Tibial artery (tissue), 4 donors: ENCODE measurements at regions not wholly inside any gene's neighbourhood (a gene's known extent, or its start where the extent isn't known, plus 50 kb on each side); places are given as distances from the start of the nearest gene placed in this dataset.

Source experiments
- DNase-seq, 2 donors: peaks; one replicate each; pipeline ENCODE4 v3.0.0-alpha.2; 2019
- H3K27ac ChIP-seq, 2 donors: fragments of 200-600 bp; sonication (generic) in 1 of 2; 1 replicate in 1 of 2; 2 replicates in 1 of 2; pipeline ENCODE4 v1.5.1; 2018 to 2019; ENCODE audit warnings: mild to moderate bottlenecking in 1 of 2
- H3K27me3 ChIP-seq, 2 donors: fragments of 200-600 bp; sonication (generic) in 1 of 2; one replicate each; pipeline versions ENCODE4 v1.5.1 to v1.6.0; 2016 to 2019
- H3K36me3 ChIP-seq, 3 donors: fragments of 200-600 bp; sonication (generic) in 2 of 3; one replicate each; pipeline ENCODE4 v1.5.1; 2016 to 2019; ENCODE audit warnings: mild to moderate bottlenecking in 2 of 3
- H3K4me1 ChIP-seq, 4 donors: fragments of 200-600 bp; sonication (generic) in 2 of 4; 1 replicate in 3 of 4; 2 replicates in 1 of 4; pipeline ENCODE4 v1.5.1; 2016 to 2019
- H3K4me3 ChIP-seq, 2 donors: fragments of 200-600 bp; sonication (generic) in 1 of 2; 1 replicate in 1 of 2; 2 replicates in 1 of 2; pipeline ENCODE4 v1.5.1; 2018 to 2019; ENCODE audit warnings: mild to moderate bottlenecking in 2 of 2
- H3K9me3 ChIP-seq, 3 donors: fragments of 200-600 bp; sonication (generic) in 1 of 3; one replicate each; pipeline ENCODE4 v1.5.1; 2016 to 2019
- intact Hi-C: fragments of 100-400 bp; cut with DNase I; formaldehyde crosslinking; loops from one replicate; pipeline ENCODE4 v1.15.0; 2023; ENCODE audit warnings: low total_unique reads
- TF ChIP-seq, protein P1 (sequence below), 2 experiments: fragments of 200-600 bp in 1 of 2; fragments of 450-650 bp in 1 of 2; IDR thresholded peaks; one replicate each; pipeline ENCODE4 v1.5.1; 2017 to 2019; ENCODE audit warnings: antibody characterized with exemption in 2 of 2, mild to moderate bottlenecking in 1 of 2, moderate library complexity in 1 of 2

DNA sequence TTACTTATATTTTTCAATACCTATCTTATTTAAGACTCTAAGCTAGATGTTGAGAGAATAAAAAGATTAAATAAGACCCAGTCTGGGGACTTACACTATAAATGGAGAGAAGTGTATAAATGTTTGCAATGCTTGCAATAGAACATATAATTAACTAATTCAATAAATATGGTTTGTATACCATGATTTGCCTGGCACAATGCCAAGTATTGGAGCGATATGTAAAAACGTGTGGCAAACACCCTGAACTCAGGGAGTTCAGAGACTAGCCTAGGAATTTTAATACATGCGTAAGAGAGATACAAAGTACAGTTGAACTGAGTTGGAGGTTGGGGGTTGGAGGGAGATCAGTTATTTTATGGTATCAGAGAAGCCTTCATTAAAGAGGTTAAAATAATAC lies 251.8 kb upstream of the DDX18 start:
- TF ChIP-seq, protein P1, sequence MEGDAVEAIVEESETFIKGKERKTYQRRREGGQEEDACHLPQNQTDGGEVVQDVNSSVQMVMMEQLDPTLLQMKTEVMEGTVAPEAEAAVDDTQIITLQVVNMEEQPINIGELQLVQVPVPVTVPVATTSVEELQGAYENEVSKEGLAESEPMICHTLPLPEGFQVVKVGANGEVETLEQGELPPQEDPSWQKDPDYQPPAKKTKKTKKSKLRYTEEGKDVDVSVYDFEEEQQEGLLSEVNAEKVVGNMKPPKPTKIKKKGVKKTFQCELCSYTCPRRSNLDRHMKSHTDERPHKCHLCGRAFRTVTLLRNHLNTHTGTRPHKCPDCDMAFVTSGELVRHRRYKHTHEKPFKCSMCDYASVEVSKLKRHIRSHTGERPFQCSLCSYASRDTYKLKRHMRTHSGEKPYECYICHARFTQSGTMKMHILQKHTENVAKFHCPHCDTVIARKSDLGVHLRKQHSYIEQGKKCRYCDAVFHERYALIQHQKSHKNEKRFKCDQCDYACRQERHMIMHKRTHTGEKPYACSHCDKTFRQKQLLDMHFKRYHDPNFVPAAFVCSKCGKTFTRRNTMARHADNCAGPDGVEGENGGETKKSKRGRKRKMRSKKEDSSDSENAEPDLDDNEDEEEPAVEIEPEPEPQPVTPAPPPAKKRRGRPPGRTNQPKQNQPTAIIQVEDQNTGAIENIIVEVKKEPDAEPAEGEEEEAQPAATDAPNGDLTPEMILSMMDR (IDR thresholded peaks at IDR 0.05) = no peak
- DNase-seq = no peak
- no peaks in the 10 kb centered on the region for H3K9me3 ChIP-seq
- intact Hi-C loops = no loop called here
- no peak overlapping the region for H3K27ac ChIP-seq
- no peaks in the 10 kb centered on the region for H3K27me3 ChIP-seq
- H3K4me1 ChIP-seq = no peaks in the 10 kb centered on the region
- H3K36me3 ChIP-seq = no peaks in the 10 kb centered on the region
- H3K4me3 ChIP-seq = no peak overlapping the region

DNA sequence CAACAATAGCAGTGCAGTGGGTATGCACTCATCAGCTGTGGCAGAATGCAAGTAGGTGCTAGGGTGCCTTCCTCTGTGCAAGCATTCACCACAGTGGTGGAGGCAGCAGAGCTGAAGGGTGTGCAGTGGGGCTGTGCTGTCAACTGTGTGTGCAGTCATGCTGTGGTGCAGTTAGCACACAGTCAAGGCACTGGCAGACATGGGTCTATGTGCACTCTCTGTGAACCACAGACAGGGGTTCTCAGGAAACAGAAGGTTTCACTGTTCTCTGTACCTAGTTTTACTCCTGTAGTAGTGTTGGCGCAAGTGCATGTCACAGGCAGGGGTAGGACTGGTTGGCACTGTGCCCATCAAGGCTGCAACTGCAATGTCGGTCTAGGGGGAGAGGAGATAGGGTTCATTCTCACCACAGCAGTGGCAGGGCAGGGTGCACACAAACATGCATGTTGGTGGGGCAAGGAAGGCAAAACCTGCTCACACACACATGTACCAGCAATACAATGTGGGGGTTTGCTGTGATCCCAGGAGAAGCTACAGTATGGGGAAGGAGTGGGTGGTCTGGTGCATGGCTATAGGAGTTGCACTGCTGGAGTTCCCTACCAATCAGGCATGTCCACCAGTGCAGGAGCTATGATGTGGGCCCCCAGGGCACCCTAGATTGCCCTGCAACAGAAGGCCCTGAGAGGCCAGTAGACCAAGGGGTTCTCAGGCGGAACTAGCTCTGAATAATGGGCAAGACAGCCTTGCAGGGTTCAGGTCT lies 242.7 kb upstream of the DDX18 start:
- TF ChIP-seq, protein P1 (IDR thresholded peaks at IDR 0.05) = no peak
- no peak overlapping the region for H3K4me3 ChIP-seq
- H3K9me3 ChIP-seq = peaks cover 0 to 7% (median 0%) of the 10 kb centered on the region in 3 donors
- DNase-seq = no peak
- no peaks in the 10 kb centered on the region for H3K36me3 ChIP-seq
- H3K27ac ChIP-seq = no peak overlapping the region
- H3K27me3 ChIP-seq = no peaks in the 10 kb centered on the region
- intact Hi-C loops = no loop called here
- H3K4me1 ChIP-seq = no peaks in the 10 kb centered on the region

DNA sequence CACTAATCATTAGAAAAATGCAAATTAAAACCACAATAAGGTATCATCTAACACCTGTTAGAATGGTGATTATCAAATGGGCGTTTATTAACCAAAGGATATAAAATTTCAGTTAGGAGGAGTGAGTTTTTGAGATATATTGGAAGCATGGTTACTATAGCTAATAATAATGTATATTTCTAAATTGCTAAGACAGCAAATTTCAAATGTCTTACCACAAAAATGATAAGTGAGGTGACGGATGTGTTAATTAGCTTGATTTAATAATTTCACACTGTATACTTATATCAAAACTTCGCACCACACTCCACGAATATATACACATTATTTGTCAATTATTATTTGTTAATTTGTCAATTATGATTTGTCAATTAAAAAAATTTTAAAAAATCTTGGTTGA lies 227.2 kb upstream of the DDX18 start:
- Histone ChIP-seq H3K4me3 (no peak overlapping the region), H3K27ac (no peak overlapping the region), H3K36me3 (no peaks in the 10 kb centered on the region), H3K27me3 (no peaks in the 10 kb centered on the region), H3K9me3 (no peaks in the 10 kb centered on the region), H3K4me1 (no peaks in the 10 kb centered on the region)
- DNase-seq = no peak
- intact Hi-C loops = no loop called here
- TF ChIP-seq, protein P1 (IDR thresholded peaks at IDR 0.05) = no peak

DNA sequence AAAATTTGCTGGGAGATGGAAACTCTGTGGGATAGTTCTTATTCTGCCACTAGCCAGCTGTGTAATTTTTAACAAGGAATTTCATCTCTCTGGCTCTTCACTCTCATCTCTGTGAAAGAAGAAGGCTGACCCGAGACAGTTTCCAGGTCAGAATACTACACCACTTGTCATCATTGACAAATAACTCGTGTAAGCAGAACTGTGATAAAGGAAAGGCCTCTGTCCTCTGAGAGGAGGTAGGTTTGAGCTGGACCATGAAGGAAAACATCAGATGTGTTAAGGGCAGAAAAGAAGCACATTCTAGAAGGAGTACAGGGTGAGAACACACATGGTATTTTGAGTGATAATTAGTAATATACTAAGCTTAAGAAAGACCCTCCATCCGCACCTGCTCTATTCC lies 211.4 kb upstream of the DDX18 start:
- H3K27me3 ChIP-seq = no peaks in the 10 kb centered on the region
- no peaks in the 10 kb centered on the region for H3K4me1 ChIP-seq
- intact Hi-C loops = no loop called here
- no peak for DNase-seq
- TF ChIP-seq, protein P1 (IDR thresholded peaks at IDR 0.05) = no peak
- no peaks in the 10 kb centered on the region for H3K36me3 ChIP-seq
- no peak overlapping the region for H3K4me3 ChIP-seq
- H3K9me3 ChIP-seq = no peaks in the 10 kb centered on the region
- no peak overlapping the region for H3K27ac ChIP-seq

DNA sequence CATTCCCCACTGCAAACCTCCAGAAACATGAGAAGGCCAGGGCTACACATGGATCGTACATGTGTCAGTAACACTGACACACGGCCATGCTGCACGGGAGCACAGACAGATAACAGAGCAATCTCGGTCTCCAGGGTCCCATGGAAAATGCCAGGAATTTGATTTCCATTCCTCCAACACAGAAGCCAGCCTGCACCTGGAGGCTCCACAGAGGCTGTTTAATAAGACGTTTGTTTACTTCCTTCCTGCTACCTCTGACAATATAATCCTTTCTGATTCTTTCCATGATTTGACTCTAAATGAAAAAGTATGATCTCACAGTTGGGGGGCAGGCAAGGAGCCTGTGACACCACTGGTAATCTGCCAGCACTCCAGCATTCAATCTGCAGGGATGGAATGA lies 210.9 kb upstream of the DDX18 start:
- intact Hi-C loops = no loop called here
- DNase-seq = no peak
- Histone ChIP-seq H3K27me3 (no peaks in the 10 kb centered on the region), H3K36me3 (no peaks in the 10 kb centered on the region), H3K27ac (no peak overlapping the region), H3K4me1 (no peaks in the 10 kb centered on the region), H3K4me3 (no peak overlapping the region), H3K9me3 (no peaks in the 10 kb centered on the region)
- TF ChIP-seq, protein P1 (IDR thresholded peaks at IDR 0.05) = no peak
